Stimulated activated CD4-positive, alpha-beta T cell treated with anti-CD3 and anti-CD28 coated beads, Interleukin-12 subunit alpha, Interleukin-12 subunit beta, amount 100 ng/mL, for 24 hours (primary cell): ENCODE measurements at regions not wholly inside any gene's neighbourhood (a gene's known extent, or its start where the extent isn't known, plus 50 kb on each side); places are given as distances from the start of the nearest gene placed in this dataset.

ENCODE experiments used
- DNase-seq, 2 experiments: peaks; one replicate each; pipeline ENCODE4 v3.0.0-alpha.2; 2020; ENCODE audit warnings: low read depth in 2 of 2

DNA sequence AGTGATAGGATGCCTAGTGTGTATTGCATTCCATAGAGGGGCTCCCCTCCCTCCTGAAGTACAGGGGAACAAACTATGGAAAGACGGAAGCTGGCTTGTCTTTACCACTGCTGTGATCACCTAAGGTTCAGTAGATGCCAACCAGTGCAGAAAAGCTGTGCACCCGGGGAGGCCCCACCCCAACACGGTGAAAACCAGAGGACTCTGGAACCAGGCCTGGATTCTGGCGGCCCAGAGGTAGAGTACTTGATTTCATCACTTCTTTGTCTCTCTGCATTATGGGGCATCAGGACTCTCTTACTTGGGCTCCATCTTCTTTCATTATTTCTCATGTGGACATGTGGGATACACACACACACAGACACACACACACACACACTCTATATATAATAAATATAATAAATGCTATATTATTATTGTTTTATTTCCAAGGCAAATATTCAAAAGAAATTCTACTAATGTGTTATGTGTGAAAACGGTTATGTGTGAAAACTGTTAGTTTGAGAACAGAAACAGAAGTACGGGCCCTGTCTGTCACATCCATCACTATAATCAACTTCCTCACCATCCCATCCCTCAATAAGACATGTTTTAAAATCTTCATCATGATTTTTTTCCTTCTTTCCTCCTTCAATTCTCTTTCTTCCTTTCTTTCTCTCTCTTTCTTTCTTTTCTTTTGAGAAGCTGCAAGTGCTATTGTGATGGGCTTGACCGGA lies 152.4 kb upstream of the CMC1 start:
- no peak for DNase-seq

DNA sequence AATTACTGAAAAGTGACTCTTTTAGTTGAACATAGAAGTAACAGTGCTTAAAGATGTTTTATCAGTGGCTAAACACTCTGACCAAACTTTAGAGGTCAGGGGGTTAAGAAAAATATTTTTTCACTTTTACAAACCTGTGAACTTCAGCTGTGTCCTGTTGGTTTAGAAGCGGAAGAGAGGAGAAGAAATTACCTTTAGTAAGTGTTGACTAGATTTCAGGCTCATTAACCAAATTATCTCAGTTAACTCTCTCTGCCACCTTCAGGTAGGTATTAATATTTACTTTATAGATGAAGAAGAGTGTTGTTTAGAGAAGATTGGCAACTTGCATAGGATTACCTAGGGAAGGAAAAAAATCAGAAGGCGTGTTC lies 151.9 kb upstream of the CMC1 start:
- DNase-seq: no peak

DNA sequence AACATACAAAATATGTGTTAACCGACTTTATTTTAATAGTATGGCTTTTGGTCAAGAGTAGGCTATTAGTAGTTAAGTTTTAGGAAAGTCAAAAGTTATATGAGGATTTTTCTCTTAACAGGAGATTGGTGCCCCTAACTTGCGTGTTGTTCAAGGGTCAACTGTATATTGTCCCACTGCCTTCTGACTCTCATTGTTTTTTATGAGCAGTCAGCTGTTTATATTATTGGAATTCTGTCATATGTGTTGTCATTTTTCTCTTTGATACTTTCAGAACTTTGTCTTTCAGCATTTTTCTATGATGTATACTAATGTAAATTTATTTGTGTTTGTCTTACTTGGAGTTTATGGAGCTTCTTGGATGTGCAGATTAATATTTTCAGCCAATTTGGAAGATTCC lies 142.1 kb upstream of the CMC1 start:
- no peak for DNase-seq

DNA sequence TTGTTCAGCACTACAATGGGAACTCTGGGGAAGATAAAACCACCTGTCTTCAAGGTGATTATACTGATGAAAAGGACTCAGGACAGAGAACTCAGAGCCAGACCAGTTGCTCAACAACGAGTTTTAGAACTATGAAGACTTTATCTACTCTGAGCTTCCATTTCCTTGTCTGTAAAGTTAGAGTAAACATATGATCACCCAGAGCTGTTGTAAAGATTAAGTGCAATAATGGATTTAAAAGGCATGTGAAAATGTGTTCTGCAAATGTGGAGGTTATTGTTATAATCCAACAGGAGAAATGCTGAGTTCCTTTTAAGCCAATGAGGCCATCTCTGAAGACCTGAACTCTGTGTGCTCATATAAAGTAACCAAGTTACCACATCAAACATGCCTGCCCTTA lies 139.7 kb upstream of the CMC1 start:
- no peak for DNase-seq

DNA sequence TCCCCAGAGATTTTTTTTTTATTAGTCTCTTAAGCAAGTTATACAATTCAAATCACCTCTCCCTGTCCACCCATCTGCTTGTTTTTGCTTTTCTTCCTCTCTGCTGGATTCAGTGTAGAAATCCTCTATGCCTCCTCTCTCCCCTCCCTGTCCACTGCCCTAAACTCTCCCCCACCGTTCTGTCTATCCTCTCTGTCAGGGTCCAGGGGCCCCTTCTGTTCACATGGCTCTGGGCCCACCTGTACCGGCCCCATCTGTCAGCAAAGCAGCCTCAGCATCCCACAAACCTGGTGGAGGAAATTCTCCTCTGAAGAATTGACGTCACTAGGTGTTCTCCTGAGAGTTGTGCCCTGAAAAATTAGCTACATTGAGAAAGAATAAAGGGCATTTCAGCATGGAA lies 137.6 kb upstream of the CMC1 start:
- no peak for DNase-seq

DNA sequence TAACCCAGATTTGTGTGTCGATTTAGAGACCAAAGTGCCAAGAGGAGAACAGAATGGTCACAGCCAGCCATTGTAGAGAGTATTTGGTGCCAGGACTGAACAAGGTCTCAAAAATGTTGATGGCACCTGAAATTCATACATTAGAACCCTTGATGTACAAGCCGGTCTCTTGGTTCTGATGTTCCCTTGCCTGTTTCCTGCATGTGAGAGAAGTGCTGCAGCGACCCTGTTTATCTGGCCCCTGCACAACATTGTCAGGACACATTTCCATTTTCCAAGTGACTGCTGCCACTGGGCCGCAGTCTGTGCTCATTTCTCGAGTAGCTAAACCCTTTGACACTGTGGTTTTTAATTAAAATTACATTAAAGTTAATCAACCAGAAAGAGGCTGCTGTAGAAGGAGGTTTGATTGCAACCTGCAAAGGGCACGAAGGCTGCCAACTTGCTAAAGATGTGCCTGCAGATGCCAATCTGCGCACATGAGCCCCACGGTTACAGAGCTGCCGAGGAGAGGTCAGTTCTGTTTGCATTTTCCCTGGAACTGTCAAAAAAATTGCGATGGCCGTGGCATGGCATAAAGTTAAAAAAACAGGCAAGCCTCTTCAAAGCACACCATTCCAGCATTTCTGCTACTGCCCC lies 136.4 kb upstream of the CMC1 start:
- DNase-seq: no peak

DNA sequence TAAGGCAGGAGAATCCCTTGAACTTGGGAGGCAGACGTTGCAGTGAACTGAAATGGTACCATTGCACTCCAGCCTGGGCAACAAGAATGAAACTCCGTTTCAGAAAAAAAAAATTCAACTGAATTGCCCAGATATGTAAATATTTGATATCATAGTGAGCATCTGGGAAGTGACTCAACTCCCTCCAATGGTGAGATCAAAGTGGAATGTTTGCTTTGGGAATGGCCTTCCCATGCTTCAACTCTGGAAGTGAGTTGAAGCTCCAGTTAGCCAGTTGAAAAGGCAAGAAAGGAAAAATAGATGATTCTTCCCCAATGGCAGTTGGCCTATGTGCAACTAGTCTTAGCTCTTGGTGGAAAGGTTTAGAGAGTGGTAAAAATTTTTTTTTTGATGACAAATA lies 131.6 kb upstream of the CMC1 start:
- no peak for DNase-seq

DNA sequence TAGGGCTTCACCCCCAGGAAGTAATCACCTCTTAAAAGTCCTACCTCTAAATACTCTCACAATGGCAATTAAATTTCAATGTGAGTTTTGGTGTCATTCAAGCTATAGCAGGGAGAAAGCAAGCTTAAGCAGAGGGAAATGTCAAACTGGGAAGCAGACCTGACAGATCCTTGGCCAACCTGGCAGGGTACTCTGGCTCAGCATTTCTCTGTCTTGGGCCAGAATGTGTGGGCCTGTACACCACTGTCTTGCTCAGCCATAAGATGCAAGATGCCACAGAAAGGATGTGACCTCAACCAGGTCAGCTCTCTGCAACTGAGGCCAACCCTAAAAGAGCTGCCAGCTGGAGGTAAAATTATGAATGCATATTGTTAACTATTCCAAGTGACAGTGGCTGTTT lies 130.6 kb upstream of the CMC1 start:
- no peak for DNase-seq

DNA sequence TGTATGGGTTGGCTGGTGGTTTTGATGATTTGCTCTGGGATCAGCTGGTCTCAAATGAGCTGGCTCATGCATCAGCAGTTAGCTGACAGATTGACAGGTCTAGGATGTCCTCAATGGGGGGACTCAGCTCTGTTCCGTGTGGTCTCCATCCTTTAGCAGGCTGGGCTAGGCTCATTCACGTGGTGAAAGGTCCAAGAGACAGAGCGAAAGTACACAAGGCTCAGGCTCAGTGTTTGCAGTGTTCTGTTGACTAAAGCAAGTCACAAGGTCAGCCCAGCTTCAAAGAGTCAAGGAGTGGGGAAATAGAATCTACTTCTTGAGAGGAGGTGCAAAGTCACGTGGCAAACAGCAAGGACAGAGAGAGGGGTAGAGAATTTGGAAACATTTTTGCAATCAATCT lies 126.5 kb upstream of the CMC1 start:
- no peak for DNase-seq

DNA sequence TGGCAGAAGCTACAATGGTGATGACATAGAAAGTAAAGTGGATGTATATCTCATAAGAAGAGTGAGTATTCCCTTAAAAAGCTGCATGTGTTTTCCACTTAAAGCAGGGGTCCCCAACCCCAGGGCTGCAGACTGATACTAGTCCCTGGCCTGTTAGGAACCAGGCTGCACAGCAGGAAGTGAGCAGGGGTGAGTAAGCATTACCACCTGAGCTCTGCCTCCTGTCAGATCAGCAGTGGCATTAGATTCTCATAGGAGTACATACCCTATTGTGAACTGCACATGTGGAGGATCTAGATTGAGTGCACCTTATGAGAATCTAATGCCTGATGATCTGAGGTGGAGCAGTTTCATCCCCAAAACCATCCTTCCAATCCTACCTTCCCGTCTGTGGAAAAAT lies 126.1 kb upstream of the CMC1 start:
- no peak for DNase-seq

DNA sequence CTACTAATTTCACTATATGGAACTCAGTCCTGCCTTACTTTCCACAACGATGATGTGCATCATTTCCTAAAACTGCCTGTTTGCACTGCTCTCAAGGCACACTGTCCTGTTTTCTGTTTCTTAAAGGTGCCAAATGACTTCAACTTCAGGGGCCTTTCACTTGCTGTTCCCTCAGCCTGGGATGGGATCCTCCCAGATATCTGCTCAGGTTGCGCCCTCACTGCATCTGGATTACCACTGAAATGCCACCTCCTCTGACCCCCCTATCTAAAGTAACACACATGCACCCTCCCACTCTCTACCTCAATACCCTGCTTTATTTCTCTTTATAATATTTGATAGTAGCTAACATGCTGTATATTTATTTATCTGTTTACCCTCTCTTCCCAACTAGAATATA lies 123.8 kb upstream of the CMC1 start:
- DNase-seq: no peak

DNA sequence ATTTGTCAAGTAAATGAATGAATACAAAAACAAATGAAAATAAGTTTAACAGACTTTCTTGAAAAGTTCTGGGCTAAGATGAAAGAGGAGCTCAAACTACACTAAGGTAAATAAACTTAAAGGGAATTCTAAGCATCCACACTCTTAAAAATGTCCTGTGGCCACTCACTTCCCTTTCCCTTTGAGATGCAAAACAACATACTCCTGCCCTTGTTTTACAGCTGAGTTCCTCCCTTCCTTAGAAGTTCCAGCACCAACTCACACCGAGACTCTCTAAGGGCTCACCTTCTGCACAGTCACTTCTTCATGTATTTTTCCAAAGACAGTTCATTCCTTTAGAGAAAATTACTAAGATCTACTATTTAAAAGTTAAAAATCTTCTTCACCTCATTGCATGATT lies 123.3 kb upstream of the CMC1 start:
- no peak for DNase-seq

DNA sequence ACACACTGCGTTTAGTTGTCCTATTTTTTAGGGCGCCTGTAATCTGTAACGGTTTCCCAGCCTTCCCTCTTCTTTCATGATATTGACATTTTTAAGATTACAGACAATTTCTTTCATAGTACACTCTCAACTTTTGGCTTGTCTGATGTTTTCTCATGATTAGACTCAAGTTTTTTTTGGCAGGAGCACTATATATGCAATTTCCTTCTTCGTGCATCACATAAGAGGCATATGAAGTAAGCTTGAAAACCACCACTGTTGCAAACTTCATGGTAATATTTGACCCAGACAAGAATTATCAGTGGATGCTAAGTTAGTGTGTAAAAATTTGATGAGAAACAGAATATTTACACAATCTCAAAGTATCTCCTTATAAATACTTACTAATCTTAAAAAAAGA lies 119.2 kb upstream of the CMC1 start:
- DNase-seq: no peak

DNA sequence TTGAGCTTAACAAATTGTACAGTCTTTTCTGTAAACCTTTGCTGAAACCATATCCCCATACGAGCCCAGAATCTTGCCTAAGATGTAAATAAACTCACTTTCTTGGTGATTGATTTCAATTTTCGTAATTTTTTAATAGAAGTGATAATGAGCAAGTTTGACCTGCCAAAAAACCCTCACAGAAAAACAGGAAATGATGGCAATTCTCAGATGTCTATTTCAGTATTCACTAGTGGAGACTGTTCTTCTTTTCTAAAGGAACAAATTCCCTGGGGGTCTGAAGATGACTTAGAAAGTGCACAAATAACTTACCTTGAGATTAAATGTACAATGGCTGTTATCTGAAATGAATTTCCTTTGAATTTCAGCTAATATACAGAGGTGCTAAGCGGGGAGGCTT lies 116.5 kb upstream of the CMC1 start:
- no peak for DNase-seq

DNA sequence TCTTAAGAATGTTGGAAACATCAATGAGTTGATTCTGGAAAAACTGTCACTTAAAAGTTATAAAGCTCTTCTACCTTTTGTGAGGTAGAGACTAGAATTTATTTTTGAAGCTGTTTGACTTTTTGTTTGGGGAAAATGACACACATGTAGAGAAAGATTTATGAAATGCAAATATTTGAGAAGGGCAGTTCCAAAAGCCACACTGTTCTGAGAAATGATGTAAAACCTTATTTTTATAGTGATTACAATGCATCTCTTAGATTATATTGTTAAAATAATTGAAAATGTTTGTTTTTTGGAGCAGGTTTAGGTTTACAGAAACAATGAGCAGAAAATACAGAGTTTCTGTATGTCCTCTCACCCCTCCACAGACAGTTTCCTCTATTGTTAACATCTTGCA lies 116.1 kb upstream of the CMC1 start:
- no peak for DNase-seq

DNA sequence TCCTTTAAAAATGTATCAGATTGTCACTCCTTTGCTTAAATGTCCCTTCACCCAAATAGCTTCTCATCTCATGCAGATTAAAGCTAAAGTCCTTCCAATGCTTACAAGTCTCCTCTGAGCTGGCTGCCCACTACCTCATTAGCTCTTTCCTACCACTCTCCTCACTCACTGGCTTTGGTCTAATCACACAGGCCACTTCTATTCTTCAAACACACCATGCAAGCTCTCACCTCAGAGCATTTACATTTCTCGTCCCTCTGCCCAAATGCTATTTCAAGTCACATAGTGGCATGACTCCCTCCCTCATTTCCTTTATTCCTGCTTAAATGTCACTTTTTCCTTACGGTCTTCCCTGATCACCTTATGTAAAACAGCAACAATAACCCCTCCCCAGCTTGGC lies 110.6 kb upstream of the CMC1 start:
- DNase-seq: no peak

DNA sequence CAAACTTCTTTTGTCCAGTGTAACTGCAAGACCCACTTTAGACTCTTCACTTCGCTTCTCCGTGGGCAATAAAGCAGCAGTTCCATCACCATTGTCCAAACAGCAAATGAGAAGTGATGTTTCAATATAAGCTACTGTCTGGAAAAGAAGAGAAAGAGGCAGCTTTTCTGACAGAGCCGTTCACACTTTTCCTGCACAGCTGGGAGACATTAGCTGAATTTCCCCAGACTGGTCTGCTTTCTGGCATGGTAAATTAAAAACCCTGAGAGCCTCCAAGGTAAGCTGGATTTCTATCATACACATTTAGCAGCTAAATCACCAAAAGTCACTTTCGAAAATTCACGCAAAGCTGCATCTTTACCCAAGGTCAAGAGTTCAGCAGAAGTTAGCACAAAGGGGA lies 108.5 kb upstream of the CMC1 start:
- DNase-seq: no peak

DNA sequence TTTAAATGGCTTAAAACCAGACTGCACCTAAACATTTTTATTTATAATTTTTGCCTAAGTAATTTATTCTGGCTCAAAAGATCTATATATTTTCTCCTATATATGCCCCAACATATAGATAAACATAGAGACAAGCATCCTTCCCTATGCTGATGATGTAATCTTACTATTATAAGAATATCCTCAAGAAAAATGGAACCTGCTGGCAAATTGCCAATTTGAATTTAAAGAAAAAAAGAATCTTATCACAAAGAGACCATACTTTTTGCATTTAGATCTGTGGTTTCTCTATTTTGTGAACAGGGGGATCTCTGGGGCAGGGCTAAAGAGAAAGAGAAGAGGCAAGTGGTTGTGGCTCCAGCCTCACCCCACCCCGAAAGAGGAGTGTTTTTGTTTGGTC lies 107.2 kb upstream of the CMC1 start:
- DNase-seq: no peak

DNA sequence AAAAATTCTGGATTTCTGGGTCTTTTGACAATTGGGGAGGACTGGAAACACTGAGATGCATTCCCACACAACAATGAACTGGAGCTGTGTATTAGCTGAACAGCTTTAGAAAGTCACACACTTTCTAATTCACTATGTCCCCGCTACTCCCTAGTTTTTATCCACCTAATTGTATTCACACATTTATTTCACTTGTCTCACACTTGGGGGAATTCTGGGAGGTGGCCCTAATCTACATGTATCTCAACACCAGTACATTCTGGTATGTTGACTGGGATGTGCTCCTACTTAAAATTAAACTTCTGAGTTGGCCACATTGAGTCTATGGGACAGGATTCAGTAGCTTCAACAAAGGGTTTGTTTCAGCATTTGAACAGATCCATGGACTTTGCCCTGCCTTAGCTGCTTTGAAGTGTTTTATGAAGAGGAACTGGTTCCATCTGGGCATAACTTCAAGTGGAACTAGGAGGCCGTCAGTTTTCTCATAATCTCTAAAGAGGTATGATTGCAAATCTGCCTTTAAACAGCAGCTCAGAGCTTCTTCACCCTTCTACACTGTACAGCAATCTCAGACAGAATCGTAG lies 106.5 kb upstream of the CMC1 start:
- DNase-seq: no peak

DNA sequence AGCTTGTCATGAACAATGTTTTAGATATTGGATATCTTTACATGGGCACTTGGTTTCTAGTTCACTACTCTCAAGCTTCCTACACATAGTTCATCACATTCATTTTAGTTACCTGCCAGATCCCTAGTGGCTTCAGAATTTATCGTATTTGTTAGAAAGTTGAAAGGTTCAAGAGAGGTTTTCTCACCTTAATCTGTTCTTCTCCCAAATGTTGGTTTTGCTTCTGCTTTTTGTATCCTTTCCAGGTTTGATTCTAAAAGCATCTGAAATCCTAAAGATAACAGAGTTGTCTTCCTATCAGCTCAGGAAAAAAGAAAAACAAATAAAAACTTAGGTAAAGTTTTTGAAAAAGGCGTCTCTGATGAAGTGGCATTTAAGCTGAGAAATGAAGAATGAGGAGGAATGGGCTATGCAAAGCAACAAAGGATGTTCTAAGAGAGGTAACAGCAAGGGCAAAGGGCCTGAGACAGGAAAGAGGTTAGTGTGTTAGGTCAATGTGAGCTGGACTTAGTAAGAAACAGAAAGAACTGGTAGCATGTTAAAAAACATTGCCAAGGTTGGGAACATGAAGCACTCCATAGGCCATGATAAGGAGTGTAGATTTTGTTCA lies 104.7 kb upstream of the CMC1 start:
- DNase-seq: no peak

DNA sequence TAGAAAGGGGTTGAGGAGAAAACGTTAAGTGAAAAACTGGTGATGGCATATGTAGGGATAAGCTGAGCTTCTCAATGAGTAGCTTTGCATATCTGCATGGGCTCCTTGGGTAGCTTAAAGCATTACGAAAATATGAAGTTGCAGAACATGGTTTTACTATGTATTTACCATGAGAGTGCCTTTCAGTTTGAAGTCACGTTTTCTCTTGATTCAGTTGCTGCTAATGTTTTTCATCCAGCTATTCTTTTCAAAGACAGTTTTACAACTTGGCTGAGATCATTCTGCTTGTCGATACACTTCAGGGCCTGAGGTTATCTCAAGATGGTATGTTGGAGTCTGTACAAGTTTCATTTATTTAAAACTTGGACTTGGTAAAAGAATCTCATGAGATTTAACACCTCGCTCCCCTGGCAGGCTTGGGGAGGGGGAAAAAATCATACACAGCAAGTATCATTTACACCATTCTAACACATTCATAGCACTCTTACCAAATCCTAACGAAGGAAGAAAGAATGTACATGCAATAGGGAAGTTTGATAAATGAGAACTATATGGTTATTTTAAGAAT lies 103.3 kb upstream of the CMC1 start:
- DNase-seq: no peak

DNA sequence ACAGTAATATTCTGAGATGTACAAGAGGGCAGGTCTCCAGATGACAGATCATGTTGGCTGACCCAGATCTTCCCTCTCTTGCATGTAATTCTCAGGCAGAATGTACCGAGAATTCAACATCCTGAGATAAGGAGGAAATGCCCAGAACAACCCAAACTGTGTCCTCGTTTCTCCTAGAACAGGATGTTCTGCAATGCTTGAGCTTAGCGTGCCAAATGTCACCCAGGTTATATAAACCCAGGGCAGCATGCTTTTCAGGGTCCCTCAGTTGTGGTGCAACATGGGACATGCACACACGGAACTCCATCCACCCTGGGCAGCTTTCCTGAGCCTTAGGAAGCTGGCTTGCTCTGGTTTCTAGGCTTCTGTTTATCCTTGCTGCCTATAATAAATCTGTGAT lies 102.1 kb upstream of the CMC1 start:
- DNase-seq: no peak
